Liver (tissue), 8 donors: ENCODE measurements at regions not wholly inside any gene's neighbourhood (a gene's known extent, or its start where the extent isn't known, plus 50 kb on each side); places are given as distances from the start of the nearest gene placed in this dataset.

Experiments
- DNase-seq: peaks from one replicate; pipeline ENCODE4 v3.0.0-alpha.2; 2017; ENCODE audit warnings: low spot score
- H3K27ac ChIP-seq, 2 donors: one replicate each; pipeline ENCODE4 v1.7.0; 2013; ENCODE audit warnings: inconsistent platforms in 2 of 2, low read length in 2 of 2, control low read depth in 1 of 2, low read depth in 1 of 2, mild to moderate bottlenecking in 1 of 2
- H3K27me3 ChIP-seq, 4 donors: one replicate each; pipeline versions ENCODE4 v1.6.1 to v1.7.0; 2013; ENCODE audit warnings: low read length in 3 of 4, inconsistent platforms in 1 of 4, mild to moderate bottlenecking in 1 of 4, moderate library complexity in 1 of 4; ENCODE audit not compliant: control insufficient read depth in 4 of 4, insufficient read depth in 4 of 4
- H3K36me3 ChIP-seq, 4 donors: one replicate each; pipeline versions ENCODE4 v1.6.1 to v1.7.0; 2013; ENCODE audit warnings: low read length in 3 of 4, mild to moderate bottlenecking in 3 of 4, low read depth in 1 of 4, moderate library complexity in 1 of 4; ENCODE audit not compliant: control insufficient read depth in 4 of 4, insufficient read depth in 3 of 4
- H3K4me1 ChIP-seq, 4 donors: one replicate each; pipeline versions ENCODE4 v1.6.1 to v1.7.0; 2013; ENCODE audit warnings: low read length in 3 of 4, mild to moderate bottlenecking in 3 of 4, moderate library complexity in 1 of 4; ENCODE audit not compliant: control insufficient read depth in 4 of 4, insufficient read depth in 4 of 4
- H3K4me3 ChIP-seq, 3 donors: one replicate each; pipeline versions ENCODE4 v1.6.1 to v1.7.0; 2013; ENCODE audit warnings: low read length in 3 of 3, control low read depth in 1 of 3, low read depth in 1 of 3, mild to moderate bottlenecking in 1 of 3
- H3K9ac ChIP-seq, 2 donors: one replicate each; pipeline ENCODE4 v1.7.0; 2013; ENCODE audit warnings: low read length in 2 of 2, mild to moderate bottlenecking in 2 of 2, moderate library complexity in 2 of 2, control low read depth in 1 of 2, low read depth in 1 of 2
- H3K9me3 ChIP-seq, 4 donors: one replicate each; pipeline versions ENCODE4 v1.6.1 to v1.7.0; 2013; ENCODE audit warnings: low read length in 3 of 4; ENCODE audit not compliant: control insufficient read depth in 4 of 4
- ATF3 ChIP-seq: IDR thresholded peaks from 2 replicates; pipeline ENCODE4 v1.6.1; 2016; ENCODE audit warnings: antibody characterized with exemption
- CTCF ChIP-seq: fragments of 150-350 bp; IDR thresholded peaks from 2 replicates; pipeline ENCODE4 v1.5.1; 2017; ENCODE audit warnings: improper control_type of control experiment, low read depth, low read length; ENCODE audit not compliant: missing input control
- EGR1 ChIP-seq, 2 donors: IDR thresholded peaks; 2 replicates each; pipeline ENCODE4 v1.6.1; 2016 to 2018; ENCODE audit warnings: antibody characterized with exemption in 2 of 2, low read depth in 2 of 2
- FOXA1 ChIP-seq: IDR thresholded peaks from 2 replicates; pipeline ENCODE4 v1.6.1; 2016; ENCODE audit warnings: antibody characterized with exemption
- FOXA2 ChIP-seq: IDR thresholded peaks from 2 replicates; pipeline ENCODE4 v1.6.1; 2016; ENCODE audit warnings: antibody characterized with exemption
- GABPA ChIP-seq, 2 donors: IDR thresholded peaks in 1 of 2; conservative IDR thresholded peaks in 1 of 2; 2 replicates each; pipeline ENCODE4 v1.6.1; 2016; ENCODE audit warnings: antibody characterized with exemption in 2 of 2, mild to moderate bottlenecking in 1 of 2, moderate library complexity in 1 of 2
- HNF4A ChIP-seq, 2 donors: conservative IDR thresholded peaks; 2 replicates each; pipeline ENCODE4 v1.6.1; 2016; ENCODE audit warnings: antibody characterized with exemption in 2 of 2, mild to moderate bottlenecking in 2 of 2
- HNF4G ChIP-seq: IDR thresholded peaks from 2 replicates; pipeline ENCODE4 v1.6.1; 2016; ENCODE audit warnings: antibody characterized with exemption
- JUND ChIP-seq, 2 donors: IDR thresholded peaks; 2 replicates each; pipeline ENCODE4 v1.6.1; 2016; ENCODE audit warnings: antibody characterized with exemption in 2 of 2
- MAX ChIP-seq: IDR thresholded peaks from 2 replicates; pipeline ENCODE4 v1.6.1; 2016; ENCODE audit warnings: antibody characterized with exemption
- NR2F2 ChIP-seq: IDR thresholded peaks from 2 replicates; pipeline ENCODE4 v1.6.1; 2016; ENCODE audit warnings: antibody characterized with exemption
- RAD21 ChIP-seq, 2 donors: IDR thresholded peaks; 2 replicates each; pipeline ENCODE4 v1.6.1; 2016; ENCODE audit warnings: antibody characterized with exemption in 2 of 2, mild to moderate bottlenecking in 2 of 2
- REST ChIP-seq: IDR thresholded peaks from 2 replicates; pipeline ENCODE4 v1.6.1; 2016; ENCODE audit warnings: antibody characterized with exemption, mild to moderate bottlenecking
- RXRA ChIP-seq, 2 donors: IDR thresholded peaks; 2 replicates each; pipeline ENCODE4 v1.6.1; 2017 to 2018; ENCODE audit warnings: antibody characterized with exemption in 2 of 2, mild to moderate bottlenecking in 1 of 2
- SP1 ChIP-seq: IDR thresholded peaks from 2 replicates; pipeline ENCODE4 v1.6.1; 2018; ENCODE audit warnings: antibody characterized with exemption, mild to moderate bottlenecking
- TAF1 ChIP-seq: conservative IDR thresholded peaks from 2 replicates; pipeline ENCODE4 v1.6.1; 2016; ENCODE audit warnings: antibody characterized with exemption, mild to moderate bottlenecking
- YY1 ChIP-seq: IDR thresholded peaks from 2 replicates; pipeline ENCODE4 v1.6.1; 2016; ENCODE audit warnings: antibody characterized with exemption, mild to moderate bottlenecking
- ZBTB33 ChIP-seq: IDR thresholded peaks from 2 replicates; pipeline ENCODE4 v1.6.1; 2016; ENCODE audit warnings: antibody characterized with exemption
- whole genome bisulfite sequencing: extraction: QIAGEN DNeasy Blood & Tissue Kit; methylation state at CpG from one replicate; pipeline ENCODE4 v1.1.7; 2013; 5-methylcytosine and 5-hydroxymethylcytosine counted together
- donor health status: healthy.
- donor health status: healthy.
- donor health status: healthy.
- donor health status: healthy.
- donor health status: healthy.

- Histone ChIP-seq H3K36me3 (no peaks in the 10 kb centered on the region), H3K27ac (no peak overlapping the region), H3K27me3 (no peaks in the 10 kb centered on the region), H3K4me3 (no peak overlapping the region), H3K4me1 (no peaks in the 10 kb centered on the region), H3K9me3 (no peaks in the 10 kb centered on the region), H3K9ac (no peak overlapping the region)
- TF ChIP-seq ATF3 (no peak), FOXA2 (no peak), HNF4A (conservative IDR thresholded peaks at IDR 0.05) (no peak), NR2F2 (no peak), MAX (no peak), REST (no peak), GABPA (IDR thresholded peaks at IDR 0.05 in 1 of 2, conservative IDR thresholded peaks at IDR 0.05 in 1 of 2) (no peak), ZBTB33 (no peak), FOXA1 (no peak), CTCF (no peak), HNF4G (no peak), SP1 (no peak), YY1 (no peak), EGR1 (IDR thresholded peaks at IDR 0.05; ENCODE audit: low read depth in 2 of 2) (no peak), RAD21 (IDR thresholded peaks at IDR 0.05) (no peak), RXRA (IDR thresholded peaks at IDR 0.05) (no peak), TAF1 (no peak), JUND (IDR thresholded peaks at IDR 0.05) (no peak)
- 33% methylated on average over 1 of the region's 1 CpG for WGBS
- DNase-seq, result no peak
Measured at GRCh38 chr21:27275294-27275927, 308.5 kb upstream of the ADAMTS5 start.
